GM19351 (cell line): ENCODE measurements at regions not wholly inside any gene's neighbourhood (a gene's known extent, or its start where the extent isn't known, plus 50 kb on each side); places are given as distances from the start of the nearest gene placed in this dataset.

Experiments used
- ATAC-seq: cut with Tn5 transposase; IDR thresholded peaks from one replicate; pipeline ENCODE4 v1.9.1; 2021; ENCODE audit warnings: mild to moderate bottlenecking, moderate library complexity; ENCODE audit not compliant: unreplicated experiment

GRCh38 chr1:222243902-222244301 is 304.0 kb downstream of the HHIPL2 start:
- ATAC-seq = no peak

GRCh38 chr1:222242492-222242891 is 305.4 kb downstream of the HHIPL2 start:
- ATAC-seq = no peak

- ATAC-seq = no peak
Observed at GRCh38 chr1:222241410-222241809, 306.5 kb downstream of the HHIPL2 start.

- ATAC-seq = no peak
Observed at GRCh38 chr1:222240536-222241181, 307.2 kb downstream of the HHIPL2 start.

- no peak for ATAC-seq
Observed at GRCh38 chr1:222239130-222239529, 308.8 kb downstream of the HHIPL2 start.

- no peak for ATAC-seq
Observed at GRCh38 chr1:222234351-222234750, 313.6 kb downstream of the HHIPL2 start.

- no peak for ATAC-seq
Observed at GRCh38 chr1:222233444-222234158, 314.3 kb downstream of the HHIPL2 start.

GRCh38 chr1:222232842-222233241 is 315.1 kb downstream of the HHIPL2 start:
- ATAC-seq = no peak

- ATAC-seq = no peak
Observed at GRCh38 chr1:222229672-222230312, 318.1 kb downstream of the HHIPL2 start.

GRCh38 chr1:222225316-222225691 is 322.6 kb downstream of the HHIPL2 start:
- no peak for ATAC-seq

- ATAC-seq = no peak
Observed at GRCh38 chr1:222224636-222225315, 323.1 kb downstream of the HHIPL2 start.

GRCh38 chr1:222224156-222224555 is 323.7 kb downstream of the HHIPL2 start:
- no peak for ATAC-seq

- ATAC-seq = no peak
Observed at GRCh38 chr1:222223010-222223409, 324.9 kb downstream of the HHIPL2 start.

- no peak for ATAC-seq
Observed at GRCh38 chr1:222216255-222216754, 331.6 kb downstream of the HHIPL2 start.

- no peak for ATAC-seq
Observed at GRCh38 chr1:222210776-222211175, 337.1 kb downstream of the HHIPL2 start.

GRCh38 chr1:222204475-222204874 is 343.4 kb downstream of the HHIPL2 start:
- ATAC-seq = no peak

- ATAC-seq = no peak
Observed at GRCh38 chr1:222202831-222203230, 345.1 kb downstream of the HHIPL2 start.

GRCh38 chr1:222196736-222197135 is 351.2 kb downstream of the HHIPL2 start:
- ATAC-seq = no peak

- no peak for ATAC-seq
Observed at GRCh38 chr1:222196288-222196687, 351.6 kb downstream of the HHIPL2 start.

- no peak for ATAC-seq
Observed at GRCh38 chr1:222195857-222196256, 352.0 kb downstream of the HHIPL2 start.

GRCh38 chr1:222189218-222189617 is 358.7 kb downstream of the HHIPL2 start:
- no peak for ATAC-seq
